Fibroblast of lung (primary cell): ENCODE measurements at regions not wholly inside any gene's neighbourhood (a gene's known extent, or its start where the extent isn't known, plus 50 kb on each side); places are given as distances from the start of the nearest gene placed in this dataset.

Experiments
- DNase-seq, 2 donors: peaks; one replicate each; pipeline versions ENCODE4 v3.0.0 to v3.0.0-alpha.2; 2010; ENCODE audit warnings: low read depth in 2 of 2
- H2AFZ ChIP-seq: 2 replicates; pipeline ENCODE4 v1.5.1; 2012; ENCODE audit warnings: low read length, control low read depth, inconsistent platforms
- H3K27ac ChIP-seq: 2 replicates; pipeline ENCODE4 v1.5.1; 2011; ENCODE audit warnings: low read length, control low read depth; ENCODE audit not compliant: insufficient read depth
- H3K27me3 ChIP-seq: 2 replicates; pipeline ENCODE4 v1.5.1; 2011; ENCODE audit warnings: mild to moderate bottlenecking, low read length; ENCODE audit not compliant: control insufficient read depth, insufficient read depth
- H3K36me3 ChIP-seq: 2 replicates; pipeline ENCODE4 v1.5.1; 2011; ENCODE audit warnings: low read length; ENCODE audit not compliant: control insufficient read depth, insufficient read depth
- H3K4me1 ChIP-seq: 2 replicates; pipeline ENCODE4 v1.5.1; 2011; ENCODE audit warnings: low read length; ENCODE audit not compliant: control insufficient read depth, insufficient read depth; ENCODE audit errors: extremely low read depth
- H3K4me2 ChIP-seq: 2 replicates; pipeline ENCODE4 v1.5.1; 2011; ENCODE audit warnings: low read length, control low read depth; ENCODE audit not compliant: insufficient read depth; ENCODE audit errors: extremely low read depth
- H3K4me3 ChIP-seq, 4 experiments: fragments of 200-600 bp in 1 of 4; sonication (generic) in 1 of 4; replicated peaks in 1 of 4; 2 replicates each; pipeline ENCODE4 v1.5.1; 2011 to 2016; ENCODE audit warnings: low read length in 4 of 4, low read depth in 3 of 4, mild to moderate bottlenecking in 3 of 4, control low read depth in 2 of 4, inconsistent platforms in 1 of 4, mixed read lengths in 1 of 4; ENCODE audit not compliant: insufficient read depth in 1 of 4; ENCODE audit errors: control extremely low read depth in 1 of 4
- H3K79me2 ChIP-seq: 2 replicates; pipeline ENCODE4 v1.5.1; 2012; ENCODE audit warnings: mild to moderate bottlenecking, low read length, inconsistent platforms; ENCODE audit not compliant: control insufficient read depth, insufficient read depth
- H3K9ac ChIP-seq: 2 replicates; pipeline ENCODE4 v1.5.1; 2011; ENCODE audit warnings: mild to moderate bottlenecking, low read length, control low read depth; ENCODE audit not compliant: insufficient read depth
- H3K9me3 ChIP-seq: 2 replicates; pipeline ENCODE4 v1.5.1; 2012; ENCODE audit warnings: low read depth, low read length; ENCODE audit not compliant: control insufficient read depth, insufficient read depth
- H4K20me1 ChIP-seq: 2 replicates; pipeline ENCODE4 v1.5.1; 2011; ENCODE audit warnings: low read length; ENCODE audit not compliant: control insufficient read depth, insufficient read depth; ENCODE audit errors: extremely low read depth
- EZH2 ChIP-seq: IDR thresholded peaks from 2 replicates; pipeline ENCODE4 v1.5.1; 2012; ENCODE audit warnings: low read length, control low read depth, mild to moderate bottlenecking; ENCODE audit errors: missing control alignments
- TF ChIP-seq, protein P1 (sequence below), 2 donors: IDR thresholded peaks in 1 of 2; conservative IDR thresholded peaks in 1 of 2; 1 replicate in 1 of 2; 2 replicates in 1 of 2; pipeline ENCODE4 v1.5.1; 2011 to 2012; ENCODE audit warnings: low read length in 2 of 2, control low read depth in 1 of 2, inconsistent platforms in 1 of 2, low read depth in 1 of 2, mild to moderate bottlenecking in 1 of 2

DNA sequence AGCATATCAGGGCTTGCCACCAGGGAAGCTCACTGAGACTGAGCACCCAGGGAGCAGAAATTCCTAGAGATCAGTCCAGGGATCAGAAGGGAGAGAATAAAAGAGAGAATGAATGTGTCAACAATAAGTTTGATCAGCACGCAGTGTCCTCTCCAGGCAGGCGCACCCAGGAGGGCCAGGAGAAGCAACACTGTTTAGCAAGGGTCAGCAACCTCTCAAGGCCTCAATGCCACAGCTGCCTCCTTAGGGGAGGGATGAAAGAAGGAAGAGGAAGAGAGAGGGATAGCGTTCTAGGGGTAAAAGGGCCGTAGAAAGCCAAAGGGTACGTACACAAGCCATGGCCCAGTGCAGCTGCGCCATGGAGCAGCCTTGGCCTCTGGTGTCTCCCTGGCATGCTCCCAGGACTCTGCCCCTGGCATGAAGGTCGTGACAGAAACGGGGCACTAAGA lies 399.8 kb downstream of the SHQ1 start:
- H3K9ac ChIP-seq, result no peak overlapping the region
- DNase-seq, result no peak
- H3K9me3 ChIP-seq, result no peaks in the 10 kb centered on the region
- H2AFZ ChIP-seq, result no peak overlapping the region
- no peak overlapping the region for H3K4me2 ChIP-seq
- H4K20me1 ChIP-seq, result peaks cover 2% of the 10 kb centered on the region
- H3K27ac ChIP-seq, result no peak overlapping the region
- no peaks in the 10 kb centered on the region for H3K36me3 ChIP-seq
- no peak for TF ChIP-seq EZH2
- TF ChIP-seq, protein P1, sequence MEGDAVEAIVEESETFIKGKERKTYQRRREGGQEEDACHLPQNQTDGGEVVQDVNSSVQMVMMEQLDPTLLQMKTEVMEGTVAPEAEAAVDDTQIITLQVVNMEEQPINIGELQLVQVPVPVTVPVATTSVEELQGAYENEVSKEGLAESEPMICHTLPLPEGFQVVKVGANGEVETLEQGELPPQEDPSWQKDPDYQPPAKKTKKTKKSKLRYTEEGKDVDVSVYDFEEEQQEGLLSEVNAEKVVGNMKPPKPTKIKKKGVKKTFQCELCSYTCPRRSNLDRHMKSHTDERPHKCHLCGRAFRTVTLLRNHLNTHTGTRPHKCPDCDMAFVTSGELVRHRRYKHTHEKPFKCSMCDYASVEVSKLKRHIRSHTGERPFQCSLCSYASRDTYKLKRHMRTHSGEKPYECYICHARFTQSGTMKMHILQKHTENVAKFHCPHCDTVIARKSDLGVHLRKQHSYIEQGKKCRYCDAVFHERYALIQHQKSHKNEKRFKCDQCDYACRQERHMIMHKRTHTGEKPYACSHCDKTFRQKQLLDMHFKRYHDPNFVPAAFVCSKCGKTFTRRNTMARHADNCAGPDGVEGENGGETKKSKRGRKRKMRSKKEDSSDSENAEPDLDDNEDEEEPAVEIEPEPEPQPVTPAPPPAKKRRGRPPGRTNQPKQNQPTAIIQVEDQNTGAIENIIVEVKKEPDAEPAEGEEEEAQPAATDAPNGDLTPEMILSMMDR (conservative IDR thresholded peaks at IDR 0.05 in 1 of 2, IDR thresholded peaks at IDR 0.05 in 1 of 2; ENCODE audit: low read depth in 1 of 2, low read length in 2 of 2), result no peak
- no peak overlapping the region for H3K4me3 ChIP-seq
- no peaks in the 10 kb centered on the region for H3K27me3 ChIP-seq
- H3K79me2 ChIP-seq, result peaks cover 30% of the 10 kb centered on the region
- H3K4me1 ChIP-seq, result no peaks in the 10 kb centered on the region

DNA sequence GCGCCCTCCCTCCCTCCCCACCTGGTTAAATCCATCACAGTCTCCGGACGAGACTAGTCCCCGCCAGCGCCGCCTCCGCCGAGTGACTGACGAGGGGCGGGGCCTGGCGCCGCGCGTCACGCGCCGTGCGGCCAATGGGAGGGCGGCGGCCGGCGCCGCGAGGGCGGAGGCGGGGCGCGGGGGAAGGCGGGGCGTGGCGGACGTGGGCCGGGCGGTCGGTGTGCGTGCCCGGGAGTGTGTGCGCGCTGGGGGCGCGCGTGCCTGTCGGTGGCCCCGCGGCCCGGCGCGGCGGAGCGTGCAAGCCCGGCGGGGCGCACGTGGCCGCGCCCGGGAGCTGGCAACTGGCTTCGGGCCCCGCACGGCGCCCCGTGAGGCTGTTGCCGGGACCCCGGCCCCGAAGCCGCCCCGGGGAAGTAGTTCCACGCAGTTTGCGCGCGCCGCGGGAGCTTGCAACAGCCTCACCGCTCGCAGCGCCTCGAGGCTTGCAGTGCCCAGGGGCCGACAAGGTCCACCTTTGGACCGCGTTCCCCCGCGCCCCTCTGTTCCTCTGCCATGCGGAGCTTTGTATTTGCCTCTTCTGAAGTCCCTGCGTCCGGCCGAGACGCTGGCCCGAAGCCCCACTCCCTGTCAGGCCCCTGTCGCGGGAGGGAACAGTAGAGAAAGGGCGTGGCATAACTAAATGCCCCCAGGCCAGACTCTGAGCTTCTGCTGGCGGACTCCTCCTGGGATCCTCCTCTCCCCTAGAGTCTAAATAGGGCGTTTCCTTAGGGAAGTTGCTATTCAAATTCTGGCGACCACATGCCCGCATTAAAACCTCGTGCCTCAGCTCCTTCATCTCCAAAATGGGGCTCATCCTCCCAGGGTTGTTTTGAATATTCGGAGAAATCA lies 400.9 kb downstream of the SHQ1 start:
- Histone ChIP-seq H3K79me2 (peaks cover 40% of the 10 kb centered on the region), H2AFZ (peak overlapping the region; percentile 11), H3K4me2 (no peak overlapping the region), H3K27me3 (no peaks in the 10 kb centered on the region), H3K4me1 (no peaks in the 10 kb centered on the region), H3K9me3 (no peaks in the 10 kb centered on the region), H3K9ac (peak overlapping the region; percentile 70), H3K27ac (no peak overlapping the region), H3K36me3 (no peaks in the 10 kb centered on the region), H4K20me1 (peaks cover 2% of the 10 kb centered on the region), H3K4me3 (peak overlapping the region in 1 of 4 experiments; percentile 92)
- TF ChIP-seq, protein P1 (conservative IDR thresholded peaks at IDR 0.05 in 1 of 2, IDR thresholded peaks at IDR 0.05 in 1 of 2; ENCODE audit: low read depth in 1 of 2, low read length in 2 of 2), result no peak
- no peak for TF ChIP-seq EZH2
- peak; percentile 82 to 89 for DNase-seq

DNA sequence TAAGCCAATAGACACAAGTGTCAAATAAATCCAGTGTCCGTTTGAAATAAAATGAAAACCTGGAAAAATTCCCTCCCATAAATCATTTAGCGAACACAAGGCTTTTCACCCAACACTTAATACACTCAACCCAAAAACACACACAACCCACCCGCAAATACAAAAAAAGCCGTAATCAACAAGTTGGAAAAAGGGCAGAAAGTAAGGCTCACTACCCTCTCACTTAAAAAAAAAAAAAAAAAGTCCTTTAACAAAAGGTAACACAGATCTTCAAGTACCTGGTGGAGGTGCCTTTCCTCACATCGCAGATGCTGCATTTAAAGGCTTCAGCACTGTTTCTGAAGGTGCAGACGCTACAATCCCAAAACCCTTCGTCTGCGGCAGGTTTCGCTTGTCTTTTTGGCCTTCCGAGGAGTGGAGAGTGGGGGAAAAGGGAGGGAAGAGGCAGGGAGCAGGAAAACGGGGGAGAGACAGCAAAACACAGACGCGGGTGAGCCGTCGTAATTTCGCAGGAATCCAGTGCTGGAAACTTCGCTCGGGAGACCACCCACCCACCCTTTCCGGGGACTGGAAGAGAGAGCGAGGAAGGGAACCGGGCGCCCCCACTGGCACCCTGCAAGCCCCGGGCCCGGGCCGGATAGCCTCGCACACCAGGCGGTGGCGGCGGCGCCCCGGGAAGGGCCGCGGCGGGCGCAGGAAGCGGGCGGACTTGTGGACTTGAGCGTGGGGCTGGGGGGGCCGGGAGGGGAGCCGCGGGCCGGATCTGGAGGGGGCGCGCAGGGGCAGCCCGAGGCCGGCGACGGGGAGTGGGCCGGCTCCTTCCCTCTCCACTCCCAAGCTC lies 401.8 kb downstream of the SHQ1 start, which contains the start of gene RYBP:
Gene RYBP, minus strand, starts transcription at position 404 of the 841 bp plus-strand sequence.
- no peaks in the 10 kb centered on the region for H3K27me3 ChIP-seq
- H3K36me3 ChIP-seq, result no peaks in the 10 kb centered on the region
- peak; percentile 33 to 41 for DNase-seq
- no peaks in the 10 kb centered on the region for H3K9me3 ChIP-seq
- H3K4me2 ChIP-seq, result peak within 1 kb of the TSS; percentile 83
- H2AFZ ChIP-seq, result peak within 1 kb of the TSS; percentile 11
- no peaks in the 10 kb centered on the region for H3K4me1 ChIP-seq
- H3K4me3 ChIP-seq, result peak within 1 kb of the TSS; percentile 52 to 92 (median 80)
- TF ChIP-seq, protein P1 (conservative IDR thresholded peaks at IDR 0.05 in 1 of 2, IDR thresholded peaks at IDR 0.05 in 1 of 2; ENCODE audit: low read depth in 1 of 2, low read length in 2 of 2), result no peak
- no peak for TF ChIP-seq EZH2
- peak within 1 kb of the TSS; percentile 70 for H3K9ac ChIP-seq
- H4K20me1 ChIP-seq, result peaks cover 2% of the 10 kb centered on the region
- H3K27ac ChIP-seq, result peak within 1 kb of the TSS; percentile 59
- H3K79me2 ChIP-seq, result peaks cover 46% of the 10 kb centered on the region
